ENCODE measurements at regions not wholly inside any gene's neighbourhood (a gene's known extent, or its start where the extent isn't known, plus 50 kb on each side); places are given as distances from the start of the nearest gene placed in this dataset.

DNA sequence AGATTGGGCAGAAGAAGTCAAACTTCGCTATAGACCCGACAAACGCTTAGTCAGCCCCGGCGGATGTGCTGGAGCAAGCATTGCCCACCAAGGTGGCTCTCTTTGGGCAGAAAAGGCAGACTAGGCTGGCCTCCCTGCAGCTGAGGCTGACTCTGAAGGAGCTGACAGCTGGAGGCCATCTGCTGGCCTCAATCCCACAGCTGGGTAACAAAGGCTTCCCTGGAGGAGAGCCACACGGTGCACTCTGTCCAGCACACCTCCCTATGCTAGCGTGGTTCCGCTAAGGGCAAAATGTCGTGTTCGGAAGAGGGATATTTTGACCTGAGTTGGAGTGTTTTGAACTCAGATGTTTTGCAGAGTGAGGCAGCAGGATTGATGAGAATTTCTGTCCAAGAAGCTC lies 103.5 kb upstream of the PTCH1 start:
- ChIA-PET CTCF (no interaction called here), POLR2A (ENCODE audit: low non-redundant PET) (no interaction called here)
- BruUV-seq (replicated peaks), result no TSS peak
- Histone ChIP-seq H3K4me1 (ENCODE audit: insufficient read depth, low read length, poor library complexity, severe bottlenecking) (no peaks in the 10 kb centered on the region), H3K9me3 (ENCODE audit: low read depth, low read length, poor library complexity, severe bottlenecking) (no peaks in the 10 kb centered on the region), H3K4me3 (ENCODE audit: low read depth, low read length, poor library complexity, severe bottlenecking) (no peak overlapping the region), H3K27ac (ENCODE audit: low read depth, low read length, poor library complexity, severe bottlenecking) (no peak overlapping the region), H3K36me3 (ENCODE audit: insufficient read depth, low read length, poor library complexity, severe bottlenecking) (no peaks in the 10 kb centered on the region), H3K27me3 (replicated peaks; ENCODE audit: insufficient read depth, low read depth, low read length, poor library complexity) (no peaks in the 10 kb centered on the region)
- intact Hi-C loops (cut with micrococcal nuclease; ENCODE audit: unreplicated experiment), result no loop called here
- TF ChIP-seq EZH2 (IDR thresholded peaks at IDR 0.05; ENCODE audit: borderline replicate concordance, low read depth, low read length, poor library complexity, severe bottlenecking), result no peak
- TF ChIP-seq, protein P1, sequence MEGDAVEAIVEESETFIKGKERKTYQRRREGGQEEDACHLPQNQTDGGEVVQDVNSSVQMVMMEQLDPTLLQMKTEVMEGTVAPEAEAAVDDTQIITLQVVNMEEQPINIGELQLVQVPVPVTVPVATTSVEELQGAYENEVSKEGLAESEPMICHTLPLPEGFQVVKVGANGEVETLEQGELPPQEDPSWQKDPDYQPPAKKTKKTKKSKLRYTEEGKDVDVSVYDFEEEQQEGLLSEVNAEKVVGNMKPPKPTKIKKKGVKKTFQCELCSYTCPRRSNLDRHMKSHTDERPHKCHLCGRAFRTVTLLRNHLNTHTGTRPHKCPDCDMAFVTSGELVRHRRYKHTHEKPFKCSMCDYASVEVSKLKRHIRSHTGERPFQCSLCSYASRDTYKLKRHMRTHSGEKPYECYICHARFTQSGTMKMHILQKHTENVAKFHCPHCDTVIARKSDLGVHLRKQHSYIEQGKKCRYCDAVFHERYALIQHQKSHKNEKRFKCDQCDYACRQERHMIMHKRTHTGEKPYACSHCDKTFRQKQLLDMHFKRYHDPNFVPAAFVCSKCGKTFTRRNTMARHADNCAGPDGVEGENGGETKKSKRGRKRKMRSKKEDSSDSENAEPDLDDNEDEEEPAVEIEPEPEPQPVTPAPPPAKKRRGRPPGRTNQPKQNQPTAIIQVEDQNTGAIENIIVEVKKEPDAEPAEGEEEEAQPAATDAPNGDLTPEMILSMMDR (conservative IDR thresholded peaks at IDR 0.05; ENCODE audit: low read depth, low read length), result no peak
- no peak for DNase-seq (ENCODE audit: low spot score)

DNA sequence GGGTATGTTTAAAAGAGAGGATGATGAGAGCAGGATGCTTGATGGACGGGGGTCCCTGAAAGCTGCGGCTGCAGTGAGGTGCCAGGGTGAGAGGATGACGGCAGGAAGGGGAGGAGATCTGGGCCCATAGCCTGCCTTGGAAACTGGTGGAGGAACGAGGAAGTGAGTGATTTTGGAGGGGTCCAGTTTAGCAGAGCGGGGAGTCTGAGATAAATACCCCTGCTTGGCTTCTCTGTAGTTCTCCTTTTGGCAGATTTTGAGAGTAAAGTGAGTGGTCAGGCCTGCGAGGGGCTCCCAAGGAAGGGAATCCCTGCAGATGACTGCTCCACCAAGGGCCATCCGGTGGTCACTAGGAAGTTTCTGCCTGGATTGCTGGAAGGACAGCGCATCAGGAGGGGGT lies 98.5 kb upstream of the PTCH1 start:
- Histone ChIP-seq H3K27me3 (replicated peaks; ENCODE audit: insufficient read depth, low read depth, low read length, poor library complexity) (no peaks in the 10 kb centered on the region), H3K27ac (ENCODE audit: low read depth, low read length, poor library complexity, severe bottlenecking) (no peak overlapping the region), H3K36me3 (ENCODE audit: insufficient read depth, low read length, poor library complexity, severe bottlenecking) (no peaks in the 10 kb centered on the region), H3K4me3 (ENCODE audit: low read depth, low read length, poor library complexity, severe bottlenecking) (no peak overlapping the region), H3K9me3 (ENCODE audit: low read depth, low read length, poor library complexity, severe bottlenecking) (no peaks in the 10 kb centered on the region), H3K4me1 (ENCODE audit: insufficient read depth, low read length, poor library complexity, severe bottlenecking) (no peaks in the 10 kb centered on the region)
- CTCF ChIA-PET, result no interaction called here
- intact Hi-C loops (cut with micrococcal nuclease; ENCODE audit: unreplicated experiment), result no loop called here
- no peak for DNase-seq (ENCODE audit: low spot score)
- POLR2A ChIA-PET (ENCODE audit: low non-redundant PET), result no interaction called here
- no TSS peak for BruUV-seq (replicated peaks)
- no peak for TF ChIP-seq EZH2 (IDR thresholded peaks at IDR 0.05; ENCODE audit: borderline replicate concordance, low read depth, low read length, poor library complexity, severe bottlenecking)
- TF ChIP-seq, protein P1 (conservative IDR thresholded peaks at IDR 0.05; ENCODE audit: low read depth, low read length), result no peak

DNA sequence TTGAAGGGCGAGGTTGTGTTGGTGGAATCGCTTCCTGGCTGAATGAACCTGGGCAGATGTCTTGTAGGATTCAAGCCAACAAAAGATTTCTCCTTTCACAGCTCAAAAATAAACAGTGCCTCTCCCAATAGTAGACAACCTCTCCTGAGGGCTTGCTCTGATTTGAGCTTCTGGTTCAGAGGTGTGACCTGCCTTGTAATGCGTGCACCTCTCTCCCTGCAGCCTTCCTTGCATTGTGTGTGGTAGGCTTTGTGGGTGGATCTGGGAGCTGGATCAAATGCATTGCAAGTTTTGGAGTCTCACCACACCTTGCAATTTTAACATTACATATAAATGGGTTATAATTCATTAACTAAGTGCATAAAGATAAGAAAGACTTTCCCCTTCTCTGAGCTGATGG lies 96.9 kb upstream of the PTCH1 start:
- H3K4me3 ChIP-seq (ENCODE audit: low read depth, low read length, poor library complexity, severe bottlenecking), result no peak overlapping the region
- no TSS peak for BruUV-seq (replicated peaks)
- H3K27ac ChIP-seq (ENCODE audit: low read depth, low read length, poor library complexity, severe bottlenecking), result no peak overlapping the region
- H3K9me3 ChIP-seq (ENCODE audit: low read depth, low read length, poor library complexity, severe bottlenecking), result no peaks in the 10 kb centered on the region
- TF ChIP-seq, protein P1 (conservative IDR thresholded peaks at IDR 0.05; ENCODE audit: low read depth, low read length), result no peak
- TF ChIP-seq EZH2 (IDR thresholded peaks at IDR 0.05; ENCODE audit: borderline replicate concordance, low read depth, low read length, poor library complexity, severe bottlenecking), result no peak
- no peaks in the 10 kb centered on the region for H3K4me1 ChIP-seq (ENCODE audit: insufficient read depth, low read length, poor library complexity, severe bottlenecking)
- intact Hi-C loops (cut with micrococcal nuclease; ENCODE audit: unreplicated experiment), result no loop called here
- H3K27me3 ChIP-seq (replicated peaks; ENCODE audit: insufficient read depth, low read depth, low read length, poor library complexity), result no peaks in the 10 kb centered on the region
- ChIA-PET CTCF (no interaction called here), POLR2A (ENCODE audit: low non-redundant PET) (no interaction called here)
- DNase-seq (ENCODE audit: low spot score), result no peak
- H3K36me3 ChIP-seq (ENCODE audit: insufficient read depth, low read length, poor library complexity, severe bottlenecking), result no peaks in the 10 kb centered on the region

Measured in A673 (cell line).